GM23248 (cell line): ENCODE measurements at regions not wholly inside any gene's neighbourhood (a gene's known extent, or its start where the extent isn't known, plus 50 kb on each side); places are given as distances from the start of the nearest gene placed in this dataset.

Experiments used
- DNase-seq: peaks from one replicate; pipeline ENCODE4 v3.0.0-alpha.2; 2015
- H2AFZ ChIP-seq: fragments of 200-600 bp; sonication (generic); 2 replicates; pipeline ENCODE4 v1.6.1; 2016; ENCODE audit warnings: antibody characterized with exemption
- H3F3A ChIP-seq: fragments of 200-600 bp; sonication (generic); 2 replicates; pipeline ENCODE4 v1.6.1; 2016; ENCODE audit warnings: mild to moderate bottlenecking, antibody characterized with exemption, mixed run types; ENCODE audit not compliant: insufficient read depth
- H3K27ac ChIP-seq: fragments of 200-600 bp; sonication (generic); 2 replicates; pipeline ENCODE4 v1.5.1; 2016; ENCODE audit warnings: mild to moderate bottlenecking
- H3K27me3 ChIP-seq: fragments of 200-600 bp; sonication (generic); replicated peaks from 2 replicates; pipeline ENCODE4 v1.6.1; 2016; ENCODE audit warnings: mild to moderate bottlenecking; ENCODE audit not compliant: insufficient read depth
- H3K36me3 ChIP-seq: fragments of 200-600 bp; sonication (generic); 2 replicates; pipeline ENCODE4 v1.6.1; 2016; ENCODE audit warnings: low read depth, mild to moderate bottlenecking
- H3K4me1 ChIP-seq: fragments of 200-600 bp; sonication (generic); 2 replicates; pipeline ENCODE4 v1.6.1; 2016; ENCODE audit warnings: mild to moderate bottlenecking; ENCODE audit not compliant: insufficient read depth
- H3K4me2 ChIP-seq: fragments of 200-600 bp; sonication (generic); one replicate; pipeline ENCODE4 v1.6.1; 2016; ENCODE audit warnings: mild to moderate bottlenecking; ENCODE audit not compliant: unreplicated experiment
- H3K4me3 ChIP-seq: fragments of 200-600 bp; sonication (generic); 2 replicates; pipeline ENCODE4 v1.5.1; 2016; ENCODE audit warnings: mild to moderate bottlenecking
- H3K79me2 ChIP-seq: fragments of 200-600 bp; sonication (generic); 2 replicates; pipeline ENCODE4 v1.6.1; 2016; ENCODE audit warnings: mild to moderate bottlenecking; ENCODE audit not compliant: insufficient read depth
- H3K9ac ChIP-seq: fragments of 200-600 bp; sonication (generic); 2 replicates; pipeline ENCODE4 v1.6.1; 2016; ENCODE audit warnings: mild to moderate bottlenecking
- H3K9me2 ChIP-seq: fragments of 200-600 bp; sonication (generic); 2 replicates; pipeline ENCODE4 v1.6.1; 2016; ENCODE audit warnings: mixed run types, mild to moderate bottlenecking, moderate library complexity; ENCODE audit not compliant: insufficient read depth
- H3K9me3 ChIP-seq: fragments of 200-600 bp; sonication (generic); one replicate; pipeline ENCODE4 v1.6.1; 2017; ENCODE audit warnings: low read depth
- H4K20me1 ChIP-seq: fragments of 200-600 bp; sonication (generic); 2 replicates; pipeline ENCODE4 v1.6.0; 2016; ENCODE audit not compliant: insufficient read depth
- EZH2 ChIP-seq: fragments of 200-600 bp; sonication (generic); IDR thresholded peaks from 2 replicates; pipeline ENCODE4 v1.6.1; 2018; ENCODE audit warnings: antibody characterized with exemption, mild to moderate bottlenecking; ENCODE audit not compliant: insufficient read depth, poor library complexity, severe bottlenecking
- EZH2phosphoT487 ChIP-seq: fragments of 200-600 bp; sonication (generic); IDR thresholded peaks from 2 replicates; pipeline ENCODE4 v1.6.1; 2018; ENCODE audit warnings: antibody characterized with exemption, moderate library complexity, mild to moderate bottlenecking, low read depth; ENCODE audit not compliant: insufficient read depth
- WGBS, 2 experiments: methylation state at CpG; one replicate each; pipeline ENCODE4 v1.1.6; 2015 to 2017; ENCODE audit warnings: low lambda C conversion rate in 2 of 2, low coverage in 1 of 2; ENCODE audit errors: missing lambda C conversion rate in 2 of 2; 5-methylcytosine and 5-hydroxymethylcytosine counted together
- in situ Hi-C: fragments of 300-500 bp; cut with MboI; formaldehyde crosslinking; loops from 2 replicates; pipeline ENCODE4 v1.15.0; 2020

- Histone ChIP-seq H3K9me2 (no peaks in the 10 kb centered on the region), H3K4me3 (no peak overlapping the region), H3K79me2 (no peaks in the 10 kb centered on the region), H3K27ac (no peak overlapping the region), H3K27me3 (peaks cover 22% of the 10 kb centered on the region; the same call in 1 of the 2 replicates), H3K9me3 (no peaks in the 10 kb centered on the region), H4K20me1 (no peaks in the 10 kb centered on the region), H3K9ac (no peak overlapping the region), H2AFZ (no peak overlapping the region), H3F3A (peaks cover 9% of the 10 kb centered on the region; the same call in 1 of the 2 replicates), H3K4me1 (no peaks in the 10 kb centered on the region), H3K36me3 (no peaks in the 10 kb centered on the region), H3K4me2 (no peak overlapping the region)
- TF ChIP-seq EZH2phosphoT487, result no peak
- in situ Hi-C loops, result no loop called here
- DNase-seq, result no peak
- WGBS, 2 experiments, result 20 to 33% methylated on average over 9 of the region's 9 CpGs
These were observed 134.1 kb downstream of the OLFM1 start for GRCh38 chr9:135221576-135221950.

GRCh38 chr9:135221951-135222631 is 134.6 kb downstream of the OLFM1 start:
- no peaks in the 10 kb centered on the region for H3K9me3 ChIP-seq
- no peaks in the 10 kb centered on the region for H3K36me3 ChIP-seq
- no peaks in the 10 kb centered on the region for H3K79me2 ChIP-seq
- H3F3A ChIP-seq, result peaks cover 9% of the 10 kb centered on the region; the same call in 1 of the 2 replicates
- no peak overlapping the region for H3K27ac ChIP-seq
- H3K9me2 ChIP-seq, result no peaks in the 10 kb centered on the region
- H3K4me3 ChIP-seq, result no peak overlapping the region
- in situ Hi-C loops, result no loop called here
- H3K27me3 ChIP-seq, result peaks cover 17% of the 10 kb centered on the region; the same call in 1 of the 2 replicates
- DNase-seq, result no peak
- 51 to 61% methylated on average over 14 to 16 of the region's 16 CpGs for WGBS, 2 experiments
- TF ChIP-seq EZH2 (no peak), EZH2phosphoT487 (no peak)
- no peaks in the 10 kb centered on the region for H3K4me1 ChIP-seq
- no peak overlapping the region for H3K4me2 ChIP-seq
- H4K20me1 ChIP-seq, result no peaks in the 10 kb centered on the region
- no peak overlapping the region for H2AFZ ChIP-seq
- H3K9ac ChIP-seq, result no peak overlapping the region

- no peak overlapping the region for H2AFZ ChIP-seq
- peaks cover 7% of the 10 kb centered on the region; the same call in 1 of the 2 replicates for H3K27me3 ChIP-seq
- no peak for TF ChIP-seq EZH2phosphoT487
- no peak for TF ChIP-seq EZH2
- DNase-seq, result no peak
- no peak overlapping the region for H3K27ac ChIP-seq
- no peak overlapping the region for H3K9ac ChIP-seq
- 44 to 46% methylated on average over 28 to 30 of the region's 30 CpGs for WGBS, 2 experiments
- in situ Hi-C loops, result no loop called here
- H3K4me1 ChIP-seq, result no peaks in the 10 kb centered on the region
- no peak overlapping the region for H3K4me2 ChIP-seq
- peaks cover 9% of the 10 kb centered on the region; the same call in 1 of the 2 replicates for H3F3A ChIP-seq
- no peaks in the 10 kb centered on the region for H3K36me3 ChIP-seq
- no peaks in the 10 kb centered on the region for H3K9me3 ChIP-seq
- H3K79me2 ChIP-seq, result no peaks in the 10 kb centered on the region
- H3K9me2 ChIP-seq, result no peaks in the 10 kb centered on the region
- no peak overlapping the region for H3K4me3 ChIP-seq
- H4K20me1 ChIP-seq, result no peaks in the 10 kb centered on the region
These were observed 135.7 kb downstream of the OLFM1 start for GRCh38 chr9:135222881-135223760.

- no peaks in the 10 kb centered on the region for H3K79me2 ChIP-seq
- 40 to 56% methylated on average over 9 to 10 of the region's 11 CpGs for WGBS, 2 experiments
- H3F3A ChIP-seq, result peaks cover 9% of the 10 kb centered on the region; the same call in 1 of the 2 replicates
- TF ChIP-seq EZH2 (no peak), EZH2phosphoT487 (no peak)
- in situ Hi-C loops, result no loop called here
- H3K9me2 ChIP-seq, result no peaks in the 10 kb centered on the region
- no peaks in the 10 kb centered on the region for H4K20me1 ChIP-seq
- H3K4me3 ChIP-seq, result no peak overlapping the region
- H2AFZ ChIP-seq, result no peak overlapping the region
- no peaks in the 10 kb centered on the region for H3K36me3 ChIP-seq
- peaks cover under 1% of the 10 kb centered on the region; the same call in 1 of the 2 replicates for H3K27me3 ChIP-seq
- H3K9ac ChIP-seq, result no peak overlapping the region
- DNase-seq, result no peak
- no peak overlapping the region for H3K4me2 ChIP-seq
- no peak overlapping the region for H3K27ac ChIP-seq
- no peaks in the 10 kb centered on the region for H3K4me1 ChIP-seq
- no peaks in the 10 kb centered on the region for H3K9me3 ChIP-seq
These were observed 136.4 kb downstream of the OLFM1 start for GRCh38 chr9:135223831-135224230.
